ENCODE measurements at regions not wholly inside any gene's neighbourhood (a gene's known extent, or its start where the extent isn't known, plus 50 kb on each side); places are given as distances from the start of the nearest gene placed in this dataset.

DNA sequence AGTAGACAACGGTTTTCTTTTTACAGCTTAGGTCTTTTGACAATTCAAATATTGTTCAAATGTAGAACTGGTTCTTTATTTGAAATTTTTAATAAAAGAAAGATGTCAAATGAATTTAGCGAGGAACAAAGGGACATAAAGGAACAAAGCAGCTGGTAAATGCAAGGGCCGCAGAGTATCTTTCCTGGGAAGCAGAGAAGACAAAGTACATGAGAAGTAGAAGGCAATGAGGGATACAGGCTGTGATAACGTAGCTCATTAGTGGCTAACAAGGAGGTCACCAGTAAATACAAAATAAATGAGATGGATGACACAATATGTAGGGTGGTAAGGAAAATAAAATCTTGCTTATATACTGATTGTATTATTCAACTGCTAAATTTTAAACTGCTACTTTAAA is 762.8 kb downstream of the VGLL3 start:
- ChIA-PET CTCF (no interaction called here), POLR2A (no interaction called here)
- Histone ChIP-seq H3K4me2 (peak overlapping the region; percentile 12; the same call in 1 of the 3 replicates), H3K27ac (peak overlapping the region in 1 of 2 experiments; percentile 13; a peak in 2 of 6 replicates), H3K9me3 (no peaks in the 10 kb centered on the region), H3K4me3 (no peak overlapping the region), H3K4me1 (no peaks in the 10 kb centered on the region)
- 37% methylated on average over 4 of the region's 4 CpGs for WGBS (ENCODE audit: missing lambda C conversion rate)
- no peak; a peak in 2 of 6 replicates for ATAC-seq
- TF ChIP-seq CBX2 (IDR thresholded peaks at IDR 0.05; ENCODE audit: borderline replicate concordance, low read depth) (no peak), NFE2L2 (conservative IDR thresholded peaks at IDR 0.05; ENCODE audit: low read length) (no peak), BHLHE40 (IDR thresholded peaks at IDR 0.05; ENCODE audit: low read depth, low read length) (no peak), GATA3 (IDR thresholded peaks at IDR 0.05; ENCODE audit: borderline replicate concordance) (no peak), CHD4 (IDR thresholded peaks at IDR 0.05; ENCODE audit: borderline replicate concordance) (no peak), FOXS1 (CRISPR knock-in tag; IDR thresholded peaks at IDR 0.05) (no peak), HDAC2 (IDR thresholded peaks at IDR 0.05) (no peak), RFX5 (IDR thresholded peaks at IDR 0.05) (no peak), TFCP2L1 (CRISPR knock-in tag; IDR thresholded peaks at IDR 0.05) (no peak), HEYL (CRISPR knock-in tag; IDR thresholded peaks at IDR 0.05) (no peak)
- TF ChIP-seq, protein P1, sequence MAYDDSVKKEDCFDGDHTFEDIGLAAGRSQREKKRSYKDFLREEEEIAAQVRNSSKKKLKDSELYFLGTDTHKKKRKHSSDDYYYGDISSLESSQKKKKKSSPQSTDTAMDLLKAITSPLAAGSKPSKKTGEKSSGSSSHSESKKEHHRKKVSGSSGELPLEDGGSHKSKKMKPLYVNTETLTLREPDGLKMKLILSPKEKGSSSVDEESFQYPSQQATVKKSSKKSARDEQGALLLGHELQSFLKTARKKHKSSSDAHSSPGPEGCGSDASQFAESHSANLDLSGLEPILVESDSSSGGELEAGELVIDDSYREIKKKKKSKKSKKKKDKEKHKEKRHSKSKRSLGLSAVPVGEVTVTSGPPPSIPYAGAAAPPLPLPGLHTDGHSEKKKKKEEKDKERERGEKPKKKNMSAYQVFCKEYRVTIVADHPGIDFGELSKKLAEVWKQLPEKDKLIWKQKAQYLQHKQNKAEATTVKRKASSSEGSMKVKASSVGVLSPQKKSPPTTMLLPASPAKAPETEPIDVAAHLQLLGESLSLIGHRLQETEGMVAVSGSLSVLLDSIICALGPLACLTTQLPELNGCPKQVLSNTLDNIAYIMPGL (CRISPR knock-in tag; IDR thresholded peaks at IDR 0.05; ENCODE audit: borderline replicate concordance) = no peak
- TF ChIP-seq, protein P2, sequence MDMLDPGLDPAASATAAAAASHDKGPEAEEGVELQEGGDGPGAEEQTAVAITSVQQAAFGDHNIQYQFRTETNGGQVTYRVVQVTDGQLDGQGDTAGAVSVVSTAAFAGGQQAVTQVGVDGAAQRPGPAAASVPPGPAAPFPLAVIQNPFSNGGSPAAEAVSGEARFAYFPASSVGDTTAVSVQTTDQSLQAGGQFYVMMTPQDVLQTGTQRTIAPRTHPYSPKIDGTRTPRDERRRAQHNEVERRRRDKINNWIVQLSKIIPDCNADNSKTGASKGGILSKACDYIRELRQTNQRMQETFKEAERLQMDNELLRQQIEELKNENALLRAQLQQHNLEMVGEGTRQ (IDR thresholded peaks at IDR 0.05) = no peak
- peak; percentile 32 for FAIRE-seq
- no peak for DNase-seq (ENCODE audit: low read depth in 1 of 2, low spot score in 1 of 2)

DNA sequence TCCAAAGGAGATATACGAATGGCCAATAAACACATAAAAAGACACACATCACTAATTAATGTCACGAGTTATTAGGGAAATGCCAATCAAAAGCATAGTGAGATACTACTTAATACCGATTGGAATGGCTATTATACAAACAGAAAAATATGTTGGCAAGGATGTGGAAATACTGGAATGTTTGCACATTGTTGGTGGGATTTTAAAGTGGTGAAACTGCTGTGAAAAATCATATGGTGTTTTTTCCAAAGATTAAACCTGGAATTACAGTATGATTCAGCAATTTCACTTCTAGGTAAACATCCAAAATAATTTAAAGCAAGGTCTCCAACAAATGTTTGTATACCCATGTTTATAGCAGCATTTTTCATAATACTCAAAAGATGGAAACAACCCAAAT is 765.5 kb downstream of the VGLL3 start:
- Histone ChIP-seq H3K27ac (peak overlapping the region in 1 of 2 experiments; percentile 15; a peak in 1 of 6 replicates), H3K4me1 (no peaks in the 10 kb centered on the region), H3K4me3 (no peak overlapping the region), H3K9me3 (no peaks in the 10 kb centered on the region; the same call in 2 of the 3 replicates), H3K4me2 (peak overlapping the region; percentile 48)
- POLR2A ChIA-PET = no interaction called here
- CTCF ChIA-PET = no interaction called here
- WGBS (ENCODE audit: missing lambda C conversion rate) = 10% methylated on average over 3 of the region's 3 CpGs
- ATAC-seq = peak in 1 of 2 experiments; percentile 49; a peak in 2 of 6 replicates
- FAIRE-seq = peak; percentile 59
- TF ChIP-seq ZNF302 (CRISPR knock-in tag; IDR thresholded peaks at IDR 0.05) (no peak), RFX5 (IDR thresholded peaks at IDR 0.05) (no peak), HOXA7 (CRISPR knock-in tag; IDR thresholded peaks at IDR 0.05) (no peak), CBX2 (IDR thresholded peaks at IDR 0.05; ENCODE audit: borderline replicate concordance, low read depth) (no peak), FOSL2 (IDR thresholded peaks at IDR 0.05) (no peak), FOSL2 (CRISPR knock-in tag; IDR thresholded peaks at IDR 0.05) (0 out of 2 replicates have a peak, but pooled peaks have one; percentile 33), HOXB13 (CRISPR knock-in tag; IDR thresholded peaks at IDR 0.05; ENCODE audit: low read depth) (no peak), FOXS1 (CRISPR knock-in tag; IDR thresholded peaks at IDR 0.05) (no peak), RCOR1 (IDR thresholded peaks at IDR 0.05; ENCODE audit: low read depth, low read length) (no peak), ZFP36 (IDR thresholded peaks at IDR 0.05; ENCODE audit: borderline replicate concordance, partially characterized antibody) (no peak), CEBPB (IDR thresholded peaks at IDR 0.05) (peak in 1 of 2 experiments; percentile 56; a peak in 1 of 4 replicates), GATA3 (IDR thresholded peaks at IDR 0.05; ENCODE audit: borderline replicate concordance) (peak; percentile 75), HDAC2 (IDR thresholded peaks at IDR 0.05) (no peak), JUNB (IDR thresholded peaks at IDR 0.05) (no peak), ZC3H11A (IDR thresholded peaks at IDR 0.05) (no peak), CHD4 (IDR thresholded peaks at IDR 0.05; ENCODE audit: borderline replicate concordance) (no peak), MAFK (IDR thresholded peaks at IDR 0.05; ENCODE audit: partially characterized antibody) (peak; percentile 79)
- TF ChIP-seq, protein P2 (IDR thresholded peaks at IDR 0.05) = no peak
- TF ChIP-seq, protein P3, sequence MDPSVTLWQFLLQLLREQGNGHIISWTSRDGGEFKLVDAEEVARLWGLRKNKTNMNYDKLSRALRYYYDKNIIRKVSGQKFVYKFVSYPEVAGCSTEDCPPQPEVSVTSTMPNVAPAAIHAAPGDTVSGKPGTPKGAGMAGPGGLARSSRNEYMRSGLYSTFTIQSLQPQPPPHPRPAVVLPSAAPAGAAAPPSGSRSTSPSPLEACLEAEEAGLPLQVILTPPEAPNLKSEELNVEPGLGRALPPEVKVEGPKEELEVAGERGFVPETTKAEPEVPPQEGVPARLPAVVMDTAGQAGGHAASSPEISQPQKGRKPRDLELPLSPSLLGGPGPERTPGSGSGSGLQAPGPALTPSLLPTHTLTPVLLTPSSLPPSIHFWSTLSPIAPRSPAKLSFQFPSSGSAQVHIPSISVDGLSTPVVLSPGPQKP (IDR thresholded peaks at IDR 0.05; ENCODE audit: low read depth, low read length) = no peak
- DNase-seq (ENCODE audit: low read depth in 1 of 2, low spot score in 1 of 2) = peak in 1 of 2 experiments; percentile 57

Data from A549 (cell line).